Activated CD4-positive, alpha-beta T cell treated with anti-CD3 and anti-CD28 coated beads for 1 hour (primary cell): ENCODE measurements at regions not wholly inside any gene's neighbourhood (a gene's known extent, or its start where the extent isn't known, plus 50 kb on each side); places are given as distances from the start of the nearest gene placed in this dataset.

Experiments used
- DNase-seq: peaks from one replicate; pipeline ENCODE4 v3.0.0-alpha.2; 2020

- no peak for DNase-seq
Observed at GRCh38 chr10:88138319-88138848, 275.0 kb downstream of the PTEN start.

GRCh38 chr10:88147000-88147798 lies 283.8 kb downstream of the PTEN start:
- DNase-seq: no peak

GRCh38 chr10:88149906-88150305 lies 286.5 kb downstream of the PTEN start:
- DNase-seq: no peak

- no peak for DNase-seq
Observed at GRCh38 chr10:88150339-88150738, 286.9 kb downstream of the PTEN start.

- DNase-seq: no peak
Observed at GRCh38 chr10:88152728-88153133, 289.3 kb downstream of the PTEN start.

GRCh38 chr10:88154596-88155250 lies 291.3 kb downstream of the PTEN start:
- no peak for DNase-seq

GRCh38 chr10:88156341-88156740 lies 292.9 kb downstream of the PTEN start:
- DNase-seq: no peak

- DNase-seq: no peak
Observed at GRCh38 chr10:88157981-88158465, 294.6 kb downstream of the PTEN start.

- no peak for DNase-seq
Observed at GRCh38 chr10:88158526-88159122, 295.2 kb downstream of the PTEN start.

GRCh38 chr10:88159127-88159829 lies 295.9 kb downstream of the PTEN start:
- DNase-seq: no peak

- no peak for DNase-seq
Observed at GRCh38 chr10:88161070-88161469, 297.6 kb downstream of the PTEN start.

GRCh38 chr10:88161756-88162155 lies 298.3 kb downstream of the PTEN start:
- no peak for DNase-seq

GRCh38 chr10:88162852-88163251 lies 299.4 kb downstream of the PTEN start:
- no peak for DNase-seq

GRCh38 chr10:88163572-88163971 lies 300.1 kb downstream of the PTEN start:
- no peak for DNase-seq

GRCh38 chr10:88164471-88164870 lies 301.0 kb downstream of the PTEN start:
- no peak for DNase-seq

GRCh38 chr10:88165849-88166271 lies 302.4 kb downstream of the PTEN start:
- no peak for DNase-seq

GRCh38 chr10:88168171-88169036 lies 305.0 kb downstream of the PTEN start:
- DNase-seq: no peak

- DNase-seq: no peak
Observed at GRCh38 chr10:88169037-88169319, 305.6 kb downstream of the PTEN start.

GRCh38 chr10:88170628-88171027 lies 307.2 kb downstream of the PTEN start:
- DNase-seq: no peak

GRCh38 chr10:88172159-88172558 lies 308.7 kb downstream of the PTEN start:
- DNase-seq: no peak

GRCh38 chr10:88174391-88174790 lies 311.0 kb downstream of the PTEN start:
- DNase-seq: no peak

- DNase-seq: no peak
Observed at GRCh38 chr10:88178758-88179157, 315.3 kb downstream of the PTEN start.
